ENCODE measurements at regions not wholly inside any gene's neighbourhood (a gene's known extent, or its start where the extent isn't known, plus 50 kb on each side); places are given as distances from the start of the nearest gene placed in this dataset.
"Not testable (repeated sequence)": the region's sequence is repeated elsewhere in the genome, so short reads cannot be mapped to it uniquely, and the experiment has no call there.

DNA sequence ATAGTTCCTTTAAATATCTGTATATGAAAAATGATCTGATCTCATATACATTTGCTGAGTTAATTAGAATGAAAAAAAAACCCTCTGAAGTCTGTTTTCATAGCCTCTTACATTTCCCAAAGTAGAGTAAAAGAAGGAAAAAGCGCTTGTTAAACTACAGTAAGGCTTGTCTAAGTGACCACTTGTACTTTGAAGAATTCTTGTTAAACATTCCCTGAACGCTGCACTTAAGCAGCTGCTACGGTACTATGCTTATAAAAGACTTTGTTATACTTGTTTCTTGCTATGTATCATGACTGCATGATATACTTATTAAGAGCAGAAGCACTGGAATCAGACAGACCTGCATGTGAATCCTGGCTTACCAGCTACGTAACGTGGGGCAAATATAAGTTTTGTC, 81.7 kb upstream of the MTAP start:
- no peak for DNase-seq (ENCODE audit: low spot score)
- no peak for ATAC-seq (ENCODE audit: low FRiP score)
- TF ChIP-seq, protein P1, sequence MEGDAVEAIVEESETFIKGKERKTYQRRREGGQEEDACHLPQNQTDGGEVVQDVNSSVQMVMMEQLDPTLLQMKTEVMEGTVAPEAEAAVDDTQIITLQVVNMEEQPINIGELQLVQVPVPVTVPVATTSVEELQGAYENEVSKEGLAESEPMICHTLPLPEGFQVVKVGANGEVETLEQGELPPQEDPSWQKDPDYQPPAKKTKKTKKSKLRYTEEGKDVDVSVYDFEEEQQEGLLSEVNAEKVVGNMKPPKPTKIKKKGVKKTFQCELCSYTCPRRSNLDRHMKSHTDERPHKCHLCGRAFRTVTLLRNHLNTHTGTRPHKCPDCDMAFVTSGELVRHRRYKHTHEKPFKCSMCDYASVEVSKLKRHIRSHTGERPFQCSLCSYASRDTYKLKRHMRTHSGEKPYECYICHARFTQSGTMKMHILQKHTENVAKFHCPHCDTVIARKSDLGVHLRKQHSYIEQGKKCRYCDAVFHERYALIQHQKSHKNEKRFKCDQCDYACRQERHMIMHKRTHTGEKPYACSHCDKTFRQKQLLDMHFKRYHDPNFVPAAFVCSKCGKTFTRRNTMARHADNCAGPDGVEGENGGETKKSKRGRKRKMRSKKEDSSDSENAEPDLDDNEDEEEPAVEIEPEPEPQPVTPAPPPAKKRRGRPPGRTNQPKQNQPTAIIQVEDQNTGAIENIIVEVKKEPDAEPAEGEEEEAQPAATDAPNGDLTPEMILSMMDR (IDR thresholded peaks at IDR 0.05): no peak

DNA sequence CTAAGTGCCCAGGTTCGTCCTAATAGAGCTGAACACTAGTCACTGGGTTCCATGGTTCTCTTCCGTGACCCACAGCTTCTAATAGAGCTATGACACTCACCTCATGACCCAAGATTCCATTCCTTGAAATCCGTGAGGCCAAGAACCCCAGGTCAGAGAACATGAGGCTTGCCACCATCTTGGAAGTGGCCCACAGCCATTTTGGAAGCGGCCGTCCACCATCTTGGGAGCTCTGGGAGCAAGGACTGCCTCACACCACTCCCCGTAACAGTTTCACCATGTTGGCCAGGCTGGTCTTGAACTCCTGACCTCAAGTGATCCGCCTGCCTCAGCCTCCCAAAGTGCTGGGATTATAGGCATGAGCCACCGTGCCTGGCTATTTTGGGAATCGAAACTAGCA, 75.0 kb upstream of the MTAP start:
- DNase-seq (ENCODE audit: low spot score); ATAC-seq (ENCODE audit: low FRiP score): not testable (repeated sequence)

DNA sequence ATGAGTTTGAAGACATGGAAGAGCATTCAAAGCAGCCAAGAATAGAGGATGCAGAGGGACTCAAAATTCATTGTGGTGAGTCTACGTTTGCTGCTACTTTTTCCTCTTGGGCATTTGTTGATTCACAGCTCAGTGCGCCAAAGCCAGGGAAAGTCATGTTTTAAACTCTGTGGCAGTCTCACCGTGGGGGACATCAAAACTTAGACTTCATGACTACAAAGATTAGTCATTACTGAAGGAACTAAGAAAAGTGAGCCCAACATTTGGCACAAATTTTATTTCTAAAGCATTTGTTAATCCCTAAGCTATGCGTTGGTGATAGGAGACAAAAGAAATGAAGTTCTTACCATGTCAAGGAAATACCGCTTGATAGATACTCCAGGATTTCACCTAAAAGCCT, 73.7 kb upstream of the MTAP start:
- TF ChIP-seq, protein P1 (IDR thresholded peaks at IDR 0.05): no peak
- ATAC-seq (ENCODE audit: low FRiP score) (no peak), DNase-seq (ENCODE audit: low spot score) (no peak)

DNA sequence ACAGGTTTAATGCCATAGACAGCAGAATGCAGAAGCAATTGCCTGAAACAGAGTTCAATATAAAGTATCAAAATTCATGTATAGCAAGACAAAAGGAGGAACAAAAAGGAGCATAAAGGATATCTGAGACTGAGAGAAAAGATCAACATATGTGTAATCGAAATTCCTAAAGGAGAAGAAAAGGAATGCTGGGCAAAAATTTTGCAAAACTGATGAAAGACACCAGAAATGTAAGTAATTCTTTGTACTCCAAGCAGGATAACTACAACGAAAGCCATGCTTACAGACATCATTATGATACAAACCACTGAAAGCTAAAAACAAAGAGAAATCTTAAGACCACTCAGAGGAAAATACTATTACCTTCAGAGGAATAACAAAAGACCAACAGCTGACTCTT, 72.8 kb upstream of the MTAP start:
- DNase-seq (ENCODE audit: low spot score): no peak
- TF ChIP-seq, protein P1 (IDR thresholded peaks at IDR 0.05): no peak
- ATAC-seq (ENCODE audit: low FRiP score): no peak

DNA sequence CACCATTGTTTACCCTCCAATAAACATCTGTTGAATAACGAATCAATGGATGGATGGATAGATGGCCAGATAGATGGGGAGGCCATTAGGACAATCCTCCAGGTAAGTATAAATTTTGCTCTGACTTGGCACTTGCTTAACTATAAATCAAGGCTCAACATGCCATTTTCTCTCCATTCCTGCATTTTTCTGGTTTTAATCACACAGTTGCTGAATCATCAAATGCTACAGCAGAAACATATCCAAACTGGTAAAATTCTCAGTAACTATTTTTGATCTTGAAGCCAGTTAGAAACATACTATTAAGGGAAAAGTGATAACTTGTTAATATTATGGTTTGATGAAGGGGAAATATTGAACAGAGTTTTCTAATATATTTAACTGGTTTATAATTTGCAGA, 71.5 kb upstream of the MTAP start:
- DNase-seq (ENCODE audit: low spot score) (no peak), ATAC-seq (ENCODE audit: low FRiP score) (no peak)
- TF ChIP-seq, protein P1 (IDR thresholded peaks at IDR 0.05): no peak

DNA sequence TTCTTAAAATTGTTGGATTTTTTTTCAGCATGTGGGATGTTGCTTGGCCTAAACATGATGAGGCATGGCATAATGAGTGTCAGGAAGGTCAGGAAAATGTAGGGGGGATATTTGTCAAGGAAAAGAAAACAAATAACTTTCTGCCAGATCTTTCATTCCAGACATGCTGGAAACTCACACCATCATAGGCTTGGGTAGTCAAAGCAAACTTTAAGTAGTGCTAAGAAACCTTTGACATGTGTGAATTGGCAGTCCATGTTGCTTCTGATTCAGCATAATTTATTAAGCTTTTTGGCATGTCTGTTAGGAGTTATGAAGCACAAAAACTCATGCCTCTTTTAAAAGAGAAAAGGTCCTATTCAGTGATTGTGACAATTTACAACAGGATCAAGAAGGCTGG, 61.3 kb upstream of the MTAP start:
- TF ChIP-seq, protein P1 (IDR thresholded peaks at IDR 0.05): no peak
- DNase-seq (ENCODE audit: low spot score) (no peak), ATAC-seq (ENCODE audit: low FRiP score) (no peak)

DNA sequence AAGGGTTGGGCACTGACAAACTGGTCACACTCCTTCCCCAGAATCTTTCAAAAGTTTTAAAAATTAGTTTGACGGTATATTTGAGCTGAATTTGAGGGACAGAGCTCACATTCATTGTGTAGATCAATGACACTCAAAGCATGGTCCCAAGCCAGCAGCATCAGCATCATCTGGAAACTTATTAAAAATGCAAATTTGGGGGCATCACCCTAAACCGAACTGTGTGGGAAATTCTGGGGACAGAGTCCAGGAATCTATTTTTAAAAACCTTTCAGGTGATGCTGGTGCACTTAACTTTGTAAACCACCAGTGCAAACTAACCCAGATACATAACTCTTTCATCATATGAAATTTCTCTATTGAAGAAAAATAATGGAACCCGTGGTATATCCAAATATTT, 58.1 kb upstream of the MTAP start:
- TF ChIP-seq, protein P1 (IDR thresholded peaks at IDR 0.05): no peak
- ATAC-seq (ENCODE audit: low FRiP score): no peak

DNA sequence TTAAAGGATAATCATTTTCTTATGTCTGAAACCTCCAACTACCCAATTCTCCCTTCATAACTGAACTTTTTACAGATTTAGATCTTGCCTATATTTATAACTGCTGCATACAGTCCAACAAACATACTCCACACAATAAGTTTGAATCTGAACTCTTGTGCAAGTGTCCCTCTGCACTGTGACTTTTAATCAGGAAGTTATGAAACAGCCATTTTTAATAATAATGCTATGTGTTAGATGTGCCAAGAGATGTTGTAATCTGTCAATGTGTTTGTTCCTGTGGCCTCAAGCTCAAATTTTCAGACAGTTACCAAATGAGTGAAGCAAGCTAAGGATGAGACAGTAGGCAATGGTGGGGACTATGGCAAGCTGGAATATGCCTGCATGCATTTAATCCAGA, 57.6 kb upstream of the MTAP start:
- TF ChIP-seq, protein P1 (IDR thresholded peaks at IDR 0.05): no peak
- DNase-seq (ENCODE audit: low spot score): no peak
- ATAC-seq (ENCODE audit: low FRiP score): peak; percentile 48

More for the DNA sequence above, 58.1 kb upstream of the MTAP start:
- DNase-seq (ENCODE audit: low spot score): no peak
